ENCODE measurements at regions not wholly inside any gene's neighbourhood (a gene's known extent, or its start where the extent isn't known, plus 50 kb on each side); places are given as distances from the start of the nearest gene placed in this dataset.
A peak's percentile ranks its signal among the peaks of the same experiment; 100 is the strongest.

DNA sequence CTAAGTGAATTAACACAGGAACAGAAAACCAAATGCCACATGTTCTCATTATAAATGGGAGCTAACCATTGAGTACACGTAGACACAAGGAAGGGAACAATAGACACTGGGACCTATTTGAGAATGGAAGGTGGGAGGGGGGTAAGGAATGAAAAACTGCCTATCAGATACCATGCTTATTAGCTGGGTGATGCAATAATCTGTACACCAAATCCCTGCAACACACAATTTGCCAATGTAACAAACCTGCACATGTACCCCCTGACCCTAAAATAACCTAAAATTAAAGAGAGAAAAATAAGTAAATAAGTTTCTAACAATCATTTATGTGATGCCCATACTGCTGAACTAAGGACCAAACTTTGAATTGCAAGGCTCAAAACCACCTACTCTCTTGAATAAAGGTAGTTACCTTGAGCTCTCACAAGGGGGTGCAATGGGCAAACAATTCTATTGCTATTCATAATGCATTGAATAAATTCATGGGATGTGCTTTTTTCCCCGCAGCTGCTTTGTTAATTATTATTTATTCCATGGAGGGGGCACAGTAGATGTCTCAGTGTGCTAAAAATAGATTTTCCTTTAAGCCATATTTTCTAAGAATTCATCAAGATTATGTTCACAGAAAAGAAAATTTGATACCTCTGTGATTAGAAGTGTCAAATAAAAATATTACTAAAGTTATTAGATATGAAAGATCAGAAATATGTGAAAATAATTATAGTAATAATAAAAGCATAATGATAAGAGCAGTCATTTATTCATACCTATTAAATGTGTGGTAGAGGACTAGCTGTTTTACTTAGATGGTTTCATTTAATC is 76.2 kb upstream of the PTPN3 start:
- Mint-ChIP-seq H3K4me3 (no peak overlapping the region), H3K4me1 (no peaks in the 10 kb centered on the region), H3K36me3 (ENCODE audit: low read depth) (peaks cover 3% of the 10 kb centered on the region), H3K27me3 (ENCODE audit: low read depth, poor library complexity) (peaks cover 4% of the 10 kb centered on the region), H3K27ac (no peak overlapping the region), H3K9me3 (peaks cover 23% of the 10 kb centered on the region)
- peak; percentile 75 for TF ChIP-seq CTCF (IDR thresholded peaks at IDR 0.05)
- DNase-seq: peak; percentile 44

DNA sequence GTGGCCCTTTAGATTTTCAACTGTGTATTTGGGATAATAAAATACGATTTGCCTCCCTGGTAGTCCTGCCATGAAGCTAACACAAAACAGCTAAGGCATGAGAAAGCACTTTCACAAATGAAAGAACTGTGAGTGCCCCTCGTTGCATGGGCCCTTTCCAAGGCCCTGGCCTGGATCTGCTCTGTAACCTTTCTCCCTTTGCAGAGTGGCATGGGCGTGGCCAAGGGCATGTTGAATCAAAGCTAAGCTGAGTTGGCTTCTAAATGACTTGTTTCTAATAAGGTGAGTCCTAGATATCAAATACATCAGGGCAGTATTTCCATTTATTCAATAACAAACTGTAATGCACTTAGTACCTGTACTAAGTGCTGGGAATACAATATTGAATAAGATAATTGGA is 78.7 kb upstream of the PTPN3 start:
- Mint-ChIP-seq H3K4me1 (no peaks in the 10 kb centered on the region), H3K27me3 (ENCODE audit: low read depth, poor library complexity) (peaks cover 7% of the 10 kb centered on the region), H3K27ac (no peak overlapping the region), H3K4me3 (no peak overlapping the region), H3K36me3 (ENCODE audit: low read depth) (no peaks in the 10 kb centered on the region), H3K9me3 (peaks cover 9% of the 10 kb centered on the region)
- TF ChIP-seq CTCF (IDR thresholded peaks at IDR 0.05): no peak
- no peak for DNase-seq

DNA sequence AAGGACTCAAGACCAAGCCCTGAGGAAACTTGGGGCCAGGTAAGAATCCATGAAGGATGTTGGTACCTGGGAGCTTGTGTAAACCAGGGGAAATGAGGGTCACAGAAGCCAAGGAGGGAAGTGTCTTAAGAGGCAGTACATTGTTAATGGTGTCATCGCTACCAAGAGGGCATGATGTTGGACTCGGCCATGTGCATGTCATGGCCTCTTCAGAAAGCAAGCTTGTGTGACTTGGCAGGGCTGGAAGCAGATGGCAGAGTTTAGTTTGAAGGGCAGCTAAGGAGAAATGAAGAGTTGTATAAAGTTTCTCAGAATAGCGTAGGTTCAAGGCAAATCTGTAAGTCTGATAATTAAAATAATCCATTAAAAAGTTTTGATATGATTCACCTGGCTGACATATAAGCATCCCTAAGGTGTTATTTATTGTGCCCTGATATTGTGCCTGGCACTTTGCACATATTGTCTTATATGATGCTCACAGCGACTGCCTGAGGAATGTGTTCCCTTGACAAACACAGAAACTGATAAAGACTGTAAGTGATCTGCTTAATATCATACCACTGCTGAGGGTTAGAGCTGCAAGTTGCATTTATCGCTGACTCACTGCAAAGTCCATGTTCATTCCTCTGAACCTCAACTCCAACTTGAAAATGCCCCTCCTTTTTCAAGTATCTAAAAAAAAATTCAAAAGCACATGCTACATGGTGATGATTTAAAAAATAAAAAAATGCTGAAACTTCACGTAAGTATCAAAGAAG is 81.3 kb upstream of the PTPN3 start:
- H3K27me3 Mint-ChIP-seq (ENCODE audit: low read depth, poor library complexity): peaks cover 7% of the 10 kb centered on the region
- no peak for TF ChIP-seq CTCF (IDR thresholded peaks at IDR 0.05)
- no peak overlapping the region for H3K4me3 Mint-ChIP-seq
- DNase-seq: no peak
- no peaks in the 10 kb centered on the region for H3K36me3 Mint-ChIP-seq (ENCODE audit: low read depth)
- peaks cover 18% of the 10 kb centered on the region for H3K9me3 Mint-ChIP-seq
- H3K27ac Mint-ChIP-seq: no peak overlapping the region
- H3K4me1 Mint-ChIP-seq: no peaks in the 10 kb centered on the region

- Mint-ChIP-seq H3K27me3 (ENCODE audit: low read depth, poor library complexity) (peaks cover 7% of the 10 kb centered on the region), H3K9me3 (peaks cover 16% of the 10 kb centered on the region), H3K36me3 (ENCODE audit: low read depth) (no peaks in the 10 kb centered on the region), H3K27ac (no peak overlapping the region), H3K4me1 (peaks cover 21% of the 10 kb centered on the region), H3K4me3 (no peak overlapping the region)
- TF ChIP-seq CTCF (IDR thresholded peaks at IDR 0.05): no peak
- DNase-seq: no peak
Observed at GRCh38 chr9:109582386-109582785, 84.3 kb upstream of the PTPN3 start.

- H3K36me3 Mint-ChIP-seq (ENCODE audit: low read depth): peaks cover 5% of the 10 kb centered on the region
- no peak for DNase-seq
- H3K27ac Mint-ChIP-seq: no peak overlapping the region
- peaks cover 21% of the 10 kb centered on the region for H3K4me1 Mint-ChIP-seq
- no peak for TF ChIP-seq CTCF (IDR thresholded peaks at IDR 0.05)
- no peak overlapping the region for H3K4me3 Mint-ChIP-seq
- peaks cover 10% of the 10 kb centered on the region for H3K27me3 Mint-ChIP-seq (ENCODE audit: low read depth, poor library complexity)
- peaks cover 28% of the 10 kb centered on the region for H3K9me3 Mint-ChIP-seq
Observed at GRCh38 chr9:109584205-109584604, 86.1 kb upstream of the PTPN3 start.
